HG03354 (cell line): ENCODE measurements at regions not wholly inside any gene's neighbourhood (a gene's known extent, or its start where the extent isn't known, plus 50 kb on each side); places are given as distances from the start of the nearest gene placed in this dataset.
"Not testable (repeated sequence)": the region's sequence is repeated elsewhere in the genome, so short reads cannot be mapped to it uniquely, and the experiment has no call there.

Source experiments
- ATAC-seq: cut with Tn5 transposase; IDR thresholded peaks from one replicate; pipeline ENCODE4 v1.9.1; 2021; ENCODE audit warnings: mild to moderate bottlenecking; ENCODE audit not compliant: unreplicated experiment, poor library complexity, severe bottlenecking

- ATAC-seq: no peak
These were observed 328.9 kb downstream of the GPD2 start for GRCh38 chr2:156765043-156765442.

GRCh38 chr2:156765450-156765849 is 329.3 kb downstream of the GPD2 start:
- ATAC-seq: no peak

- ATAC-seq: no peak
These were observed 333.6 kb downstream of the GPD2 start for GRCh38 chr2:156769802-156770201.

GRCh38 chr2:156778916-156779315 is 342.7 kb downstream of the GPD2 start:
- ATAC-seq: no peak

GRCh38 chr2:156779416-156780120 is 343.4 kb downstream of the GPD2 start:
- ATAC-seq: no peak

GRCh38 chr2:156781677-156782076 is 345.5 kb downstream of the GPD2 start:
- not testable (repeated sequence) for ATAC-seq

- ATAC-seq: no peak
These were observed 348.0 kb downstream of the GPD2 start for GRCh38 chr2:156784020-156784701.

- ATAC-seq: no peak
These were observed 351.3 kb downstream of the GPD2 start for GRCh38 chr2:156787517-156787916.

GRCh38 chr2:156790343-156791037 is 354.3 kb downstream of the GPD2 start:
- no peak for ATAC-seq

DNA sequence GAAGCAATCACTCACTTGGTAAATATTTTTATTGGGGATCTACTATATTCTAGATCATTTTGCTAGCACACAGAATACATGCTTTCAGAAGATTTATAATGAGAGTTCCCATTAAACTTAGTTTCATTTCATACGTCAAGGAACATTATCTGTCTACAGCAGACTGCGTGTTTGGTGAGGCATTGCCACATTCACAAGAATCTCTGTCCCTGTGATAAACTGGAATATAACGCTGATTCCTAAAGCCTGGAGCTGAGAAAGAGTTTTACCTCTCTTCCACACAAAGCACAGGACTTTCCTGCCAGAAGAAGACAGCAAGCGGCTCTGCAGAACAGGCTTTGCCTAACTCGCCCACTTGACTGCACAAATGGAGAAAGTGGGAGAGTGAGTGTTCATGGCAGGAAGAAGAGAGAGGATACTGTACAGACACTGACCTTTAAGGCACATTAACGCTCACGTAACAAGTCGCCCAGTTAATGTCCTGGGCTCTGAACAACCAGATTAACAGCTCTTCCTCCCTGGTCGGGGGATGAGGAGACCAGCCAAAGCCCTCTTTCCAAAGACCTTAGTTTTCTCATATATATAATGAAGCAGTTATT is 356.2 kb downstream of the GPD2 start:
- ATAC-seq: no peak

GRCh38 chr2:156797832-156798231 is 361.7 kb downstream of the GPD2 start:
- ATAC-seq: no peak

GRCh38 chr2:156800065-156800653 is 364.0 kb downstream of the GPD2 start:
- ATAC-seq: no peak

GRCh38 chr2:156800781-156801361 is 364.7 kb downstream of the GPD2 start:
- ATAC-seq: no peak

GRCh38 chr2:156803243-156803642 is 367.1 kb downstream of the GPD2 start:
- ATAC-seq: no peak

GRCh38 chr2:156803967-156804366 is 367.8 kb downstream of the GPD2 start:
- no peak for ATAC-seq

DNA sequence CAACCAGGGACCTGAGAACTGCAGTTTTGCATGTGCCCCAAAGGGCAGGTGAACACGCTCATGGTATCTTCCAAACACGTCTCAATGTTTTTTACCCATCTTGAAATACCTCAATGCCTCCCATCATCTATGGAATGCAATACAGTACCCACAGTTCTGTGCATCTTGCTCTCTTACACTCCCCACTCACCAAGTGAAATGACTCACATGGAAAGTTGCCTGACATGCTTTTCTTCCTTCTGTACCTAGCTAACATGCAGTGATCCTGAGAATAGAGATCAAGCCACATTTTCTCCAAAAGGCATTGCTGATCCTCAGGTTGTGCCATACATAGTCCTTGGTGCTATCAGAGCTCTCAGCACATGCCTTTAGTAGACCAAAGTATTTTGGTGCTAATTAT is 373.9 kb downstream of the GPD2 start:
- ATAC-seq: no peak

DNA sequence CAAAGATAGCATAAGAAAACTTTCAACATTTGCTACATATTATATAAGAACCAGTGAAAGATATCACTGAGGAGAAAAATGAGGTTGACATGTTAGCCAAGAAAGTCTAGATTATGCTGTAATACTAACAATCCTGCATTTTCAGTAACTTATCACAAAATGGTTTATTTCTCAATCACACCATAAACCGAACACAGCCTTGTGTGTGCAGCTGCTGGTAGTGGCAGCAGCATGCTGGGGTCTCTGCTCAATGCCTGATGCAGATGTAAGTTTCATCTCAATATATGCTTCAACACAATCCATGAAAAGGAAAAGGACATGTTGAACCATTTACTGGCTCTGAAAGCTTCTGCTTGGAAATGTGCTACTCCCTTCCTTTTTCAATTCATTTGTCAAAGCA is 376.3 kb downstream of the GPD2 start:
- ATAC-seq: no peak

DNA sequence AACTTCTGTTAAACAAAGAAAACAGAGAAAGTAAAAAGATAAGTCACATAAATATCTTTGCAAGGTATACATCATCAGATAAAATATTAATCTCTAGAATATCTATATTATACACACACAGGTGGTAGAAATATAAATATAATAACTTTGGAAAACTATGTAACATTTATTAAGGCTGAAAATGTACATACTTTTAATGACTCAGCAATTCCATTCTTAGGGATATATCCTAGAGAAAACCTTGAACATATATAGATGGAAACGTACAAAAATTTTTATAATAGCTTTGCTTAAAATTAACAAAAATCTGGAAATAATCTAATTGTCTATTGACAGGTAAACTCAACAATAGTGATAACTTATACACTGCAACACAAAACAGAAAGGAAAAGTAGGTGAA is 381.3 kb downstream of the GPD2 start:
- no peak for ATAC-seq

DNA sequence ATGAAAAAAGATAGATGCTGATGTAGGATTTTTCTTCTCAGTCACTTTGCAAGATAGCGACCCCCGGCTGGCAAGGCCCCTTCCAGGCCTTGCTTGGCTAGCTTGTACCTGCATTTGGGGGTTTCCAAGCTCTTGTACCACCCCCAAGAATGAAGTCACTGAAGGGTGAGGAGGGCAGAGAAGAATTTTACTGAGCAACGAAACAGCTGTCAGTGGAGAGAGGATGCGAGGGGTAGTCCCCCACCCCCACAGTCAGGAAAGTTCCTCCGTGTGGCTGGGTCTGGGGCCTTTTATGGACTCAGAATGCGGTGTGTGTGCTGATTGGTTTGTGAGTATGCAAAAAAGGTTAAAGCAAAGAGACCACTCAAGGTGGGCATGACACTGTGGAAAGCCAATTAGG is 382.0 kb downstream of the GPD2 start:
- no peak for ATAC-seq

- ATAC-seq: no peak
These were observed 382.8 kb downstream of the GPD2 start for GRCh38 chr2:156818944-156819343.
